ENCODE measurements at regions not wholly inside any gene's neighbourhood (a gene's known extent, or its start where the extent isn't known, plus 50 kb on each side); places are given as distances from the start of the nearest gene placed in this dataset.

GRCh38 chr11:97463891-97464290 is 1074.1 kb downstream of the JRKL start:
- TF ChIP-seq CTCF (IDR thresholded peaks at IDR 0.05) (no peak), POLR2A (IDR thresholded peaks at IDR 0.05) (no peak)

All from esophagus squamous epithelium (tissue), 4 donors.